Activated T-cell treated with anti-CD3 and anti-CD28 coated beads, Interleukin-2, amount 50 U/mL, for 4 hours (primary cell): ENCODE measurements at regions not wholly inside any gene's neighbourhood (a gene's known extent, or its start where the extent isn't known, plus 50 kb on each side); places are given as distances from the start of the nearest gene placed in this dataset.

Experiments used
- ATAC-seq, 2 donors: fragments of 200-7000 bp; cut with Tn5 transposase; one replicate each; pipeline ENCODE4 v1.10.0; 2021
- DNase-seq: peaks from one replicate; pipeline ENCODE4 v3.0.0-alpha.2; 2020
- H3K27me3 Mint-ChIP-seq: one replicate; pipeline ENCODE4 v1.8.0; 2021; ENCODE audit warnings: low read depth, mixed read lengths
- H3K36me3 Mint-ChIP-seq: one replicate; pipeline ENCODE4 v1.8.0; 2022; ENCODE audit warnings: mixed read lengths; ENCODE audit not compliant: insufficient read depth
- H3K4me1 Mint-ChIP-seq: one replicate; pipeline ENCODE4 v1.8.0; 2021; ENCODE audit warnings: low read depth, mixed read lengths
- H3K4me3 Mint-ChIP-seq: one replicate; pipeline ENCODE4 v1.8.0; 2021; ENCODE audit warnings: mild to moderate bottlenecking, moderate library complexity, mixed read lengths
- H3K9me3 Mint-ChIP-seq: one replicate; pipeline ENCODE4 v1.8.0; 2021; ENCODE audit warnings: mixed read lengths

DNA sequence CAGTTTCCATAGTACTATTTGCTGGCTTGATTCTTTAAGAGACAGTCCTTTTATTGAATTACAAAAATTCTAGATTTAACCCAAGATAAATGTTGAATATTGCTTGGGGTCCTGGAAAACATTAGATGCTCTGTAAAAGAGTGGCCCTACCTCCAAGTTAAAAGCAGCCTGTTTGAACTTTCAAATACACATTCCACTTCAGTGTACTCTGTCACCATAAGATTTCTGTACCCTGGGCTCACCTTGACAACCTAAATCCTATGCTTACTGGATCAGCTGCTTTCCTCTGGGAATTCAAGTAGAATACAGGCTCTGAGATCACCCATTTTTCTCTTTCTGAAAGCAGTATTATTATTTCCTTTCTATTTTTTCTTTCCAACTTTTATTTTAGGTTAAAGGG is 107.7 kb upstream of the DCN start:
- peaks cover 2% of the 10 kb centered on the region for H3K9me3 Mint-ChIP-seq
- peaks cover 9% of the 10 kb centered on the region for H3K27me3 Mint-ChIP-seq
- H3K4me3 Mint-ChIP-seq, result no peak overlapping the region
- no peak for DNase-seq
- H3K4me1 Mint-ChIP-seq, result no peaks in the 10 kb centered on the region
- ATAC-seq, result no peak
- H3K36me3 Mint-ChIP-seq, result no peaks in the 10 kb centered on the region

DNA sequence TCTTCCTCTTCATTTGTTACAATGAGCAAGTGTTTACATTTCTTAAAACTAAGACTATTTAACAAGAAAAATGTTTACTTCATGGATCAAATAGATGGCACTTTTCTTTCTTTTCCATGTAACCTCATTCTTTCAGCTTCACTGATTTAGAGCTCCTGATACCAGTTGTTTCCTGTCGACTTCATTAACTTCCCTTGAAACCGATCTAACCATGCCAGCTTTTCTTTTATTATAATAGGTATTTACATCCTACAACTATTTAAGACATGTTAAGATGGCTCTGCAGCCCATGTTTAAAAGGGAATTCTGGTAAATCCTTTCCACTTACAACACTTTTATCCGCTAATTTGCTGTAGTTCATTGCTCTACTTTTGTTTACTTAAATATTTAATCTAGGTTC is 107.3 kb upstream of the DCN start:
- DNase-seq (no peak), ATAC-seq (no peak)
- Mint-ChIP-seq H3K4me1 (no peaks in the 10 kb centered on the region), H3K9me3 (no peaks in the 10 kb centered on the region), H3K27me3 (peaks cover 4% of the 10 kb centered on the region), H3K4me3 (no peak overlapping the region), H3K36me3 (no peaks in the 10 kb centered on the region)

DNA sequence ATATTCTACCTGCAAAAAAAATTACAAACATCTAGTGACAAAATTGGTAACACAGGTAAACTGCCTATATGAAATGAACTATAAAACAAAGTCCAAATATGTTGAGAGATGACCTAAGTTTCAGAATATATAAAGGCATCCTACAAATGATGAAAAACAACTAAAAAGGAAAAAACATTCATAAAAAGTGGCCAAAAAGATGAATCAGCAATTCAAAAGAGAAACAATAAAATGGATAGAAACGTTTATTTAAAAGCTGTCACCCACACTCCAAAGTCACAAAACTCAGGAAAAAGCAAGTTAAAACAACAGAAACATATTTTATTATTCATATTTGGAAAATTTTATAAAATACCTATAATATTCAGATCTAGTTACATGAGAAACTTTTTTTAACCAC is 106.5 kb upstream of the DCN start:
- H3K9me3 Mint-ChIP-seq, result no peaks in the 10 kb centered on the region

GRCh38 chr12:91287753-91288152 is 105.1 kb upstream of the DCN start:
- H3K4me1 Mint-ChIP-seq, result no peaks in the 10 kb centered on the region
- ATAC-seq (no peak), DNase-seq (no peak)
- peaks cover 2% of the 10 kb centered on the region for H3K27me3 Mint-ChIP-seq
- H3K9me3 Mint-ChIP-seq, result no peaks in the 10 kb centered on the region
- H3K4me3 Mint-ChIP-seq, result no peak overlapping the region
- H3K36me3 Mint-ChIP-seq, result no peaks in the 10 kb centered on the region

More for the DNA sequence above, 106.5 kb upstream of the DCN start:
- Mint-ChIP-seq H3K36me3 (no peaks in the 10 kb centered on the region), H3K4me3 (no peak overlapping the region), H3K27me3 (peaks cover 2% of the 10 kb centered on the region), H3K4me1 (no peaks in the 10 kb centered on the region)
- DNase-seq (no peak), ATAC-seq (no peak)

DNA sequence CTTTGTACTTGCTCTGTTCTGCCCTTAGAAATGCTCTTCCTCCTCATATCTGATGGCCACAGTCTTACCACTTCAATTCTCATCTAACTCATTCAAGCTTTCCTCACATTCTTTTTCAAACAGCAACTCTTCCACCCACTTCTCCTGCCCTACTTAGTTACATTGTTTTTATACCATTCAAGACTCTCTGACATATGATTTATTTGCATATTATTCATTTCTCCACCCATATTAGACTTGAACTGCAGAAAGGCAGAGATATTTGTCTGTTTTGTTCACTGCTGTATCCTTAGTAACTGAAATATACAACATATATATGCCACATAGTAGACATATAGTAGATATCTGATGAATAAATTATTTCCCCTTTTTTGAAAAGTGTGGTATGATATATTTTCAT is 95.5 kb upstream of the DCN start:
- no peaks in the 10 kb centered on the region for H3K36me3 Mint-ChIP-seq

DNA sequence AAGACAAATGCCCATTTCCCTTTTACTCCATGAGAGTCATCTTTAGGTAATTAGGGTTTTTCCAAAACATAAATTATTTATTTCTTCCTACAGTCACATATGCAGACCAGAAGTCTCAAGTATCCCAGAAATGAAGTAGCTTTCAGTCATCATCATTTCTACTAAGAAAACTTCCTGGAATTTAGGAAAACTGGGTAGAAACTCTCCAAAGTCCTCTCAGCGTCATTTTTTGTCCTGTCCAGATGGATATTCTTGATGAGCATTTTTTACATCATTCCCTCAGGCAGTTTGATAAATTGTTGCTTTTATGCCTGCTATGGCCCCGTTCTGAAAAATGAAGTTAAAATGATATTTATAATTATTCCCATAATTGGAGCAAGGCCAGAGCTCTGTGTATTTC is 93.9 kb upstream of the DCN start:
- DNase-seq (no peak), ATAC-seq (no peak)
- Mint-ChIP-seq H3K9me3 (no peaks in the 10 kb centered on the region), H3K36me3 (no peaks in the 10 kb centered on the region), H3K4me3 (no peak overlapping the region), H3K4me1 (no peaks in the 10 kb centered on the region), H3K27me3 (peaks cover 11% of the 10 kb centered on the region)

More for the DNA sequence above, 95.5 kb upstream of the DCN start:
- H3K9me3 Mint-ChIP-seq, result no peaks in the 10 kb centered on the region
- H3K4me3 Mint-ChIP-seq, result no peak overlapping the region
- no peak for DNase-seq
- no peak for ATAC-seq
- H3K27me3 Mint-ChIP-seq, result peaks cover 12% of the 10 kb centered on the region
- no peaks in the 10 kb centered on the region for H3K4me1 Mint-ChIP-seq

DNA sequence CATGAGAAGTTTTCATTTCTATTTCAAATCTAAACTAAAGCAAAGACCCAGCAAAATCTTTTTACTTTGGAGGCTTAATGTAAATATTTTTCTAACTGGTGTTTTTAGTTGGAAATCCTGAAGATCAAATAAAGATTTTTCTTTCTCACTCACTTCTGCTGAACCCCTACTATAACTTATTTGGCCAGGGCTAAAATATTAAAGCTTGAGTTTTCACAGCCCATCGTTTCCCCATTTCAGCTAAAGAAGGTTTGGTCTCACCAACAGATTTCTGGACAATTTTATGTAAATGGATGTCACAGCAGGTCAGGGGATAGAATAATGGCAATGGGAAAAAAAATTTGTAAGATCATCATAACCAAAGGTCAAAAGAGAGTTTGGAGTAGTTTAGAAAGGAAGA is 92.7 kb upstream of the DCN start:
- H3K36me3 Mint-ChIP-seq, result no peaks in the 10 kb centered on the region
- no peak overlapping the region for H3K4me3 Mint-ChIP-seq
- DNase-seq (no peak), ATAC-seq (no peak)
- peaks cover 11% of the 10 kb centered on the region for H3K27me3 Mint-ChIP-seq
- no peaks in the 10 kb centered on the region for H3K9me3 Mint-ChIP-seq
- H3K4me1 Mint-ChIP-seq, result no peaks in the 10 kb centered on the region

DNA sequence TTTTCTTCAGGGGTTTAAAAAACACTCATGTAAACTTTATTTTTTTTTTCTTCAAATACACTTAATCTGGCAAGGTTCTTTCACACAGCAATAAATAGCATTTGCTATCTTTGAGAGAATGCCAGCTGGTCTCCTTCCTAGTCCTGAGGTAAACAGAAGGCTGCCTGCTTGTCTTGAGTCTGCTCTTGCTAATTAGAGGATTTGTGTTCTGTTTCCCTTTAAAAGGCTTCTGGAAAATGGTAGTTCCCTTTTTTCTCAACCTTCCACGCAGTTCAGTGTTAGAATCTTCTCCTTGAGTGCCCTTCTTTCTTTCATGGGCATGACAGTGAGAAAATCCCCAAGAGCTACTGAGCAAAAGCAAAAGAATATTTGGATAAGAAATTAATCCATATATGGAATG is 92.3 kb upstream of the DCN start:
- Mint-ChIP-seq H3K36me3 (no peaks in the 10 kb centered on the region), H3K27me3 (peaks cover 9% of the 10 kb centered on the region), H3K9me3 (no peaks in the 10 kb centered on the region), H3K4me3 (no peak overlapping the region), H3K4me1 (no peaks in the 10 kb centered on the region)
- no peak for ATAC-seq
- DNase-seq, result no peak

GRCh38 chr12:91273560-91273959 is 90.9 kb upstream of the DCN start:
- Mint-ChIP-seq H3K9me3 (no peaks in the 10 kb centered on the region), H3K4me3 (no peak overlapping the region), H3K36me3 (no peaks in the 10 kb centered on the region), H3K4me1 (no peaks in the 10 kb centered on the region), H3K27me3 (peaks cover 5% of the 10 kb centered on the region)
- DNase-seq (no peak), ATAC-seq (no peak)

GRCh38 chr12:91272461-91273063 is 89.9 kb upstream of the DCN start:
- ATAC-seq, result no peak
- Mint-ChIP-seq H3K4me1 (no peaks in the 10 kb centered on the region), H3K36me3 (no peaks in the 10 kb centered on the region)

DNA sequence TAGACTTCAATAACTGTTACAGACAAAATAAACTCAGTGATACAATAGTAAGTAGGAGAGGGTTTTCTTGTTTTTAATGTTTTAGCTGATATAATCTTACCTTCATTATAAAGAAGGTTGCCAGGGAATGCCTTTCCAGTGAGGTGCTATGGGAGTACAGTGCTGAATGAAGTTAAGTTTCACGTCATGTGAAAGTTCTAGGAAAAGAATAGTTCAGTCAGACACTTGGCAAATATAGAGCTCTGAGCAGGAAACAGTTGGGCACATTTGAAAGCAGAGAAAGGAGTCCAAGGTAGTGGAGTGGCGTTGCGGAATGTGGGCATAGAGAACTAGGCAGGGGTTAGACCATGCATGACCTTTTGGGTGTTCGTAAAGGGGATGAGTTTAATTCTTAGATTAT is 88.6 kb upstream of the DCN start:
- ATAC-seq (no peak), DNase-seq (no peak)
- no peak overlapping the region for H3K4me3 Mint-ChIP-seq
- no peaks in the 10 kb centered on the region for H3K9me3 Mint-ChIP-seq
- H3K36me3 Mint-ChIP-seq, result no peaks in the 10 kb centered on the region
- no peaks in the 10 kb centered on the region for H3K4me1 Mint-ChIP-seq
- peaks cover 3% of the 10 kb centered on the region for H3K27me3 Mint-ChIP-seq

More at GRCh38 chr12:91272461-91273063, 89.9 kb upstream of the DCN start:
- no peak for DNase-seq
- no peak overlapping the region for H3K4me3 Mint-ChIP-seq
- no peaks in the 10 kb centered on the region for H3K9me3 Mint-ChIP-seq
- peaks cover 5% of the 10 kb centered on the region for H3K27me3 Mint-ChIP-seq

DNA sequence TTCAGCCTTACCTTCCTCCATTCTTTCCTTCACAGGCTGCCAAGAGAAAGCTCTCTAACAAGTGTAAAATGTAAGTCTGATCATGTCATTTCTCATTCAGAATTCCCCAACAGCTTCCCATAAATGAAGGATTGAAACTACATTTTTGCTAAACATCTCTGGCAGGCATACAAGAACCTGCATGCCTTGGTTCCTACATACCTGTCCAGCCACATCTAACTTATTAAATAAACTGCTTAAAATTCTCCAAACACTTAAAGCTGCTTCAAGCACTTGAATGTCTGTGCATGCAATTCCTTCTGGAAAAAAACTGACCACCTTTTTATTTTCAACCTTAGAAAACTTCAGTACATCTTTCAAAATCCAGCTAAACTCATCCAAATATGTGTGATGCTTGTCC is 84.4 kb upstream of the DCN start:
- H3K9me3 Mint-ChIP-seq, result no peaks in the 10 kb centered on the region
- no peak overlapping the region for H3K4me3 Mint-ChIP-seq
- DNase-seq (no peak), ATAC-seq (no peak)
- H3K36me3 Mint-ChIP-seq, result no peaks in the 10 kb centered on the region
- H3K27me3 Mint-ChIP-seq, result no peaks in the 10 kb centered on the region
- no peaks in the 10 kb centered on the region for H3K4me1 Mint-ChIP-seq

DNA sequence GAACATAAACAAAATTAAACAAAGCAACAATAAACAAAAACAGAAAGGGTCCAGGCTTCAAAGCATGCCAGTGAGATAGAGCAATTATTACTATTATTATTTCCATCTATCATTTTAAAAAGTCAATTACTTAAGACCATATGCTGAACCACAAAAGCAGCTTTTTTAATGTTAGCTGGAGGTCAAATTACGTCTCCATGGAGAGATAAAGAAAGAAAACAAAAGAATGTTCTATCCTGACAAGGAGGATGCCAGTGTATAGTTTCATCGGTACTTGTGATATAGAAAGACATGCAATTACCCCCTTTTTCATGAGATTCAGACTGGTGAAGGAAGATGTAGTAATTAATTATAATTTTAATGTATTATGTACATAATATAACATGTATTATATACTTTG is 81.6 kb upstream of the DCN start:
- ATAC-seq (no peak), DNase-seq (no peak)
- Mint-ChIP-seq H3K36me3 (no peaks in the 10 kb centered on the region), H3K4me1 (no peaks in the 10 kb centered on the region), H3K9me3 (peaks cover 3% of the 10 kb centered on the region), H3K4me3 (no peak overlapping the region), H3K27me3 (no peaks in the 10 kb centered on the region)

GRCh38 chr12:91261820-91262676 is 79.4 kb upstream of the DCN start:
- peaks cover 3% of the 10 kb centered on the region for H3K9me3 Mint-ChIP-seq

GRCh38 chr12:91256411-91256810 is 73.8 kb upstream of the DCN start:
- no peak for DNase-seq

More at GRCh38 chr12:91261820-91262676, 79.4 kb upstream of the DCN start:
- H3K27me3 Mint-ChIP-seq, result no peaks in the 10 kb centered on the region
- ATAC-seq, result no peak
- no peaks in the 10 kb centered on the region for H3K4me1 Mint-ChIP-seq
- no peak overlapping the region for H3K4me3 Mint-ChIP-seq
- no peaks in the 10 kb centered on the region for H3K36me3 Mint-ChIP-seq
- DNase-seq, result no peak

More at GRCh38 chr12:91256411-91256810, 73.8 kb upstream of the DCN start:
- Mint-ChIP-seq H3K4me3 (no peak overlapping the region), H3K4me1 (no peaks in the 10 kb centered on the region), H3K27me3 (peaks cover 7% of the 10 kb centered on the region), H3K36me3 (no peaks in the 10 kb centered on the region), H3K9me3 (peaks cover 3% of the 10 kb centered on the region)
- ATAC-seq, result no peak
